ENCODE measurements at regions not wholly inside any gene's neighbourhood (a gene's known extent, or its start where the extent isn't known, plus 50 kb on each side); places are given as distances from the start of the nearest gene placed in this dataset.

DNA sequence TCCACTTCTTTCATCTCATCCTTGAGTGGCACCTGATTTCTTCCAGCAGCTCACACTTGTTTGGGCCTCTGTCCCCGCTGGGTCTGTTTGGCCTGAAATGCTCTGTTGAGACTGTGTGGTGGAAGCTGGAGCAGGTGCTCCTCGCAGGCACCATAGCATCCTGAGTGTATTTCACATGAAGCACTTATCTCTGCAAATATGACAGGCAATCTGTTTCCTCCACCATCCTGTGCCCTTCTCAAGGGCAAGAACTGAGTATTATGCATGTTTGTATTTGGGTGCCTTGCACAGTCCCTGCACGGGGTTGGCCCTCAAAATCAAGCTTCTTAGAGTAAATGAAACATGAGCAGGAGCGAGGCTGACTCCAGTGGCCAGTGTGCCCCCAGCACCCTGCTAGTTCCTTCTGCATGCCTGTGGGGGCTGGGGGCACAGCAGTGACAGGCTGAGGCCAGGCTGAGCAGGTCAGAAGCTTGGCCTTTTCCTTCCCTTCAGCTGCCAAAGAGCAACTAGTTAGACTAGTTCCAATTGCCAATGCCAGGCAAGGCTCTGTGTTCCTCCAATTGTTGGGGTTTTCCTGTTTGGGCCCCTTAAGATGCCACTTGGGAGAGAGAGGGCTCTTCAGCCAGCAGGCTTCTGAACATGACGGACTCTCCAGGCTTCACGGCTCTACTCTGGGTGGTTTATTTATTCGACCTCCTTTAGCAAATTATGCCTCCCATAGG lies 129.6 kb upstream of the ATP1A1 start:
- no TSS peak for BruUV-seq (replicated peaks)
- peaks cover 4% of the 10 kb centered on the region; the same call in 1 of the 2 replicates for H4K20me1 ChIP-seq (replicated peaks; ENCODE audit: control insufficient read depth, insufficient read depth, low read length)
- ChIA-PET CTCF (ENCODE audit: low intra/inter-chr PET ratio) (no interaction called here), POLR2A (interaction anchor here (1.1 to 1.3 kb wide), 3 partner anchors 9 to 26 kb away, joined by 4 read pairs; no protein-coding TSS in a partner anchor)
- no peak overlapping the region for H3K4me2 ChIP-seq (ENCODE audit: insufficient read depth, low read length)
- H3K4me1 ChIP-seq (replicated peaks in 1 of 2; ENCODE audit: control insufficient read depth in 2 of 2, insufficient read depth in 2 of 2, low read length in 2 of 2), result no peaks in the 10 kb centered on the region
- no peak for DNase-seq (ENCODE audit: extremely low read depth in 1 of 4, low spot score in 3 of 4)
- no peaks in the 10 kb centered on the region for H3K36me3 ChIP-seq (ENCODE audit: control insufficient read depth, insufficient read depth, low read length)
- no peak overlapping the region for H3K9ac ChIP-seq (ENCODE audit: insufficient read depth in 1 of 2, low read depth in 2 of 2, low read length in 2 of 2)
- H3K79me2 ChIP-seq (ENCODE audit: control insufficient read depth, insufficient read depth, low read length), result no peaks in the 10 kb centered on the region
- H3K4me3 ChIP-seq, result no peak overlapping the region
- no peak overlapping the region for H2AFZ ChIP-seq (ENCODE audit: low read depth, low read length)
- no peak for ATAC-seq
- peaks cover 14 to 18% of the 10 kb centered on the region in 2 experiments for H3K27me3 ChIP-seq (ENCODE audit: control insufficient read depth in 2 of 2, insufficient read depth in 2 of 2, low read length in 2 of 2)
- H3K9me1 ChIP-seq (ENCODE audit: control insufficient read depth, insufficient read depth, low read length), result no peaks in the 10 kb centered on the region
- 1% methylated on average over 7 of the region's 7 CpGs for WGBS (ENCODE audit: insufficient coverage, low coverage, missing lambda C conversion rate)
- no peak for FAIRE-seq
- H3K27ac ChIP-seq (ENCODE audit: extremely low read depth, low read depth, low read length), result no peak overlapping the region
- intact Hi-C loops (cut with micrococcal nuclease), result no loop called here
- in situ Hi-C loops (cut with MboI), result no loop called here
- H3K9me3 ChIP-seq (replicated peaks; ENCODE audit: control insufficient read depth, insufficient read depth, low read depth, low read length), result no peaks in the 10 kb centered on the region
- TF ChIP-seq EP300 (IDR thresholded peaks at IDR 0.05; ENCODE audit: low read length) (no peak), KLF13 (tag; IDR thresholded peaks at IDR 0.05; ENCODE audit: borderline replicate concordance, low read depth) (no peak), IRF2 (CRISPR knock-in tag; IDR thresholded peaks at IDR 0.05) (no peak), SFPQ (IDR thresholded peaks at IDR 0.05; ENCODE audit: low read depth, low read length) (no peak), ZFX (CRISPR knock-in tag; IDR thresholded peaks at IDR 0.05) (no peak), BCLAF1 (IDR thresholded peaks at IDR 0.05; ENCODE audit: borderline replicate concordance in 1 of 2, control insufficient read depth in 1 of 2, low read depth in 2 of 2, low read length in 1 of 2) (no peak), TAF7 (tag; IDR thresholded peaks at IDR 0.05) (no peak), NCOA1 (IDR thresholded peaks at IDR 0.05; ENCODE audit: low read depth) (no peak), ZFP1 (CRISPR knock-in tag; IDR thresholded peaks at IDR 0.05) (no peak)
- TF ChIP-seq, protein P1, sequence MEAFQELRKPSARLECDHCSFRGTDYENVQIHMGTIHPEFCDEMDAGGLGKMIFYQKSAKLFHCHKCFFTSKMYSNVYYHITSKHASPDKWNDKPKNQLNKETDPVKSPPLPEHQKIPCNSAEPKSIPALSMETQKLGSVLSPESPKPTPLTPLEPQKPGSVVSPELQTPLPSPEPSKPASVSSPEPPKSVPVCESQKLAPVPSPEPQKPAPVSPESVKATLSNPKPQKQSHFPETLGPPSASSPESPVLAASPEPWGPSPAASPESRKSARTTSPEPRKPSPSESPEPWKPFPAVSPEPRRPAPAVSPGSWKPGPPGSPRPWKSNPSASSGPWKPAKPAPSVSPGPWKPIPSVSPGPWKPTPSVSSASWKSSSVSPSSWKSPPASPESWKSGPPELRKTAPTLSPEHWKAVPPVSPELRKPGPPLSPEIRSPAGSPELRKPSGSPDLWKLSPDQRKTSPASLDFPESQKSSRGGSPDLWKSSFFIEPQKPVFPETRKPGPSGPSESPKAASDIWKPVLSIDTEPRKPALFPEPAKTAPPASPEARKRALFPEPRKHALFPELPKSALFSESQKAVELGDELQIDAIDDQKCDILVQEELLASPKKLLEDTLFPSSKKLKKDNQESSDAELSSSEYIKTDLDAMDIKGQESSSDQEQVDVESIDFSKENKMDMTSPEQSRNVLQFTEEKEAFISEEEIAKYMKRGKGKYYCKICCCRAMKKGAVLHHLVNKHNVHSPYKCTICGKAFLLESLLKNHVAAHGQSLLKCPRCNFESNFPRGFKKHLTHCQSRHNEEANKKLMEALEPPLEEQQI (IDR thresholded peaks at IDR 0.05), result no peak
- TF ChIP-seq, protein P2, sequence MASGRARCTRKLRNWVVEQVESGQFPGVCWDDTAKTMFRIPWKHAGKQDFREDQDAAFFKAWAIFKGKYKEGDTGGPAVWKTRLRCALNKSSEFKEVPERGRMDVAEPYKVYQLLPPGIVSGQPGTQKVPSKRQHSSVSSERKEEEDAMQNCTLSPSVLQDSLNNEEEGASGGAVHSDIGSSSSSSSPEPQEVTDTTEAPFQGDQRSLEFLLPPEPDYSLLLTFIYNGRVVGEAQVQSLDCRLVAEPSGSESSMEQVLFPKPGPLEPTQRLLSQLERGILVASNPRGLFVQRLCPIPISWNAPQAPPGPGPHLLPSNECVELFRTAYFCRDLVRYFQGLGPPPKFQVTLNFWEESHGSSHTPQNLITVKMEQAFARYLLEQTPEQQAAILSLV (tag; IDR thresholded peaks at IDR 0.05), result no peak

All from K562 (cell line).